NCI-H2029 treated with DMSO at 0.1 percent for 48 hours (cell line): ENCODE measurements at regions not wholly inside any gene's neighbourhood (a gene's known extent, or its start where the extent isn't known, plus 50 kb on each side); places are given as distances from the start of the nearest gene placed in this dataset.

Source experiments
- DNase-seq: peaks from one replicate; lab custom pipeline; 2025; lab: John Stamatoyannopoulos, UW

- DNase-seq, result peak; percentile 50
Measured at GRCh38 chr9:109830545-109830944, 50.5 kb downstream of the PALM2AKAP2 start.

DNA sequence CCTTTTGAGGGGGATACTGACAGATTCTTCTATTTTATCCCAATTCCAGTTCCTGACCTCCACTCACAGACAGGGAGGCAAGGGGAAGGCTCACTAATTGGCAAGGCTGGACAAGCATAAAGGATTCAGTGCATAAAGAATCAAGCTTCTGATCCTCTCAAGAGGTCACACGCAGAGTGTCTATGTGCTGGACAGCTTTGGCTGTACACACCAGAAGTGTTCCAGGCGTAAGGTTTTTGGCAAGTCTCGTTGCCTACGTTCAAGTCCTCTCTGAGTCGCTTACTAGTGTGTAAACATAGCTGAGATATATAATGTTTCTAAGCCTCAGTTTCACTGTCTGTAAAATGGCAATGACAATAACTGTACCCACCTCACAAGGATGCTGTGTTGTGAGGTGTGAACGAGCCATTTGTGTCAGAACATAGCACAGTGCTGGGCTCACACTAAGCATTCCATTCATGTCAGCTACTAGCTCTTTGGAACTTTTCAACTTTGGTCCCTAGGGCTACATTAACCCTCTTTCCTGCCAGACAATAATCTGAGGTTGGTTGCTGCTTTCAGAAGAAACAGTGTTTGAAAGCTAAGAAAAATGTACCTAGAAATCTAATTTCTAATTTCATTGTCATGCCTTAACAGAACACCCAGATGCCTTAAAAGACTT lies 52.1 kb downstream of the PALM2AKAP2 start:
- no peak for DNase-seq

DNA sequence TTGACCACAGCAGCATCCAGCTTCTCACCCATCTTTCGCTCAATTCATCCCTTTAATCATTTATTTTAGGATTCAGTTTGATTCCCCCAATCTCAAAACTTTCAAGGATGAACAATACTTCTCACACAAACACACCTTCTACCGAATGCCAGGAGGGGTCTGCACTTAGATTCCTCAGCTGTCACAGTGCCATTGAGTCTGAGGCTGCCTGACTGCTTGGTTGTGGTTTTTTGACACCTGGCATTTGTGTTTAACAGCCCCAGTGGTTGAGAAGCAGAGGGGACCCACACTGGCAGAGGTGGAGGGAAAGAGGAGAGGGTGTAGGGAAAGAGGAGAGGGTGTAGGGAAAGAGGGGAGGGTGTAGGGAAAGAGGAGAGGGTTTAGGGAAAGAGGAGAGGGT lies 54.9 kb downstream of the PALM2AKAP2 start:
- no peak for DNase-seq

DNA sequence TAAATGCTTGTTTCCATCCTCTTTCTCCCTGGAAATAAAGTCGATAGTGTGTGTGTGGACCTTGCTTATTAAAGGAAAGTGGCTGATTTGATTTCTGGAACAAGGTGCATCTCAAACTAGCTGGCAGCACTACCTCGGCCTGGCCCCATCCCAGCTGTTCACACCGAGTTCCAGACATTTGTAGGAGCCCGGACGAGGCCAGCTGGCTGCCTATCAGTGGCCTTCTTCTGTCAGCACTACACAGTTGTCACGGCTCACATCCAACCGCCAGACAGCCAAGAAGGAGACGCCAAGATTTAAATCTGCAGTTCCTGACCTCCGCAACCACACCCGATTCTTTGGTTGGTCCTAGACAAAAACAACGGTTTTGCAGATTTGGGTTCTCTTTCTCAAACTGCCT lies 63.6 kb downstream of the PALM2AKAP2 start:
- DNase-seq, result no peak

GRCh38 chr9:109845226-109845625 lies 65.2 kb downstream of the PALM2AKAP2 start:
- no peak for DNase-seq

DNA sequence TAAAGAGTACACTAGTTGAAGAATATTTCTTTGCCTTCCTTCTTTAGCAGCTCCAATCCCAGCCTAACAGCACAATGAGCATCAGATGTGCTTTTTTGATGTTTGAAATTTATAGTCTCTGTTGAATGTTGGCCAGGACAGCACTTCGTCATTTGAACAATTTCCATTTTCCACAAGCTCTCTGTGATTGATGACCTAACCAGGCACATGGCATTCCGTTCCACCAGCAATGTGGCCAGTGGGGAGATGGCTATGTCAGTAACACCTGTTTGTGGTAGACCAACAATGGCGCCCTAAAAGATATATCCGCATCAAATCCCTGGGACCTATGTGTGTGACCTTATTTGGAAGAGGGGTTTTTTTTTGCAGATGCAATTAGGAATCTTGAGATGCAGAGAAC lies 66.8 kb downstream of the PALM2AKAP2 start:
- no peak for DNase-seq

GRCh38 chr9:109852556-109852955 lies 72.6 kb downstream of the PALM2AKAP2 start:
- no peak for DNase-seq

DNA sequence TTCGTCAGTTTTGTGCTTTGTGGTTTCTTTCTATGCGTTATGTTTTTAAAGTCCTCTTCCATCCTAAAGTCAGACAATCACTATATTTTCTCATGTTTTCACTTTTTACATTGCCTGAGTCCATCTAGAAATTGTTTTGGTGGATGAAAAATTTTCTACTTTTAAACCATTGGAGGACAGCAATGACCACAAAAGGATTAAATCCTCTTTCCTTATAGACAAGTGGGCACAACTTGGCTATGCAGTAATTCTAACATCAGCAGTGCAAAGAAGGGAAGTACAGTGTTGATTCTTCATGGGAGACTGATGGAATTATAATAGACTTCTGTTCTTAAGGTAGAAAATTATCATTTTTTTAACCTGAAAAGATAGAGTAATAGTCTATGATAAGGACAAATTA lies 75.5 kb downstream of the PALM2AKAP2 start:
- no peak for DNase-seq

GRCh38 chr9:109856785-109857184 lies 76.8 kb downstream of the PALM2AKAP2 start:
- DNase-seq, result no peak

GRCh38 chr9:109857336-109857735 lies 77.3 kb downstream of the PALM2AKAP2 start:
- DNase-seq, result no peak

- DNase-seq, result no peak
Measured at GRCh38 chr9:109859447-109859846, 79.4 kb downstream of the PALM2AKAP2 start.

DNA sequence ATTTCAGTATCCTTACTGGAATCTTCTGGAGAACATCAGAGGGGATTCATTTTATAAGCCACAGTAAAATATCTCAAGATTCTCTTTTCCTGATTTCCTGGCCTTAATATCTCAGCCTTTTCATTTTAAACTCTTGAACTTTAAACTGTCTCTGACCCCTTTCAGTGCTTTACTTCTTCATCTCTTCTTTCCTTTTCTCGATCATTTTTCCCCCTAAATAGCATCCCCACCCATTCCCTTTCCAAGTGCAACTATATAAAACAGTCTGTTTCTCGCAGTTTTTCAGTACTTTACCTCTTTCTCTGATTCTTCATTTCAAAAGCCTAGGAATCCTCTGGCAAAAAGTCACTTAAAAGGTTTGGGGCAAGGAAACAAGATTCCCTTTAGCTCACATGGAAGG lies 80.5 kb downstream of the PALM2AKAP2 start:
- DNase-seq, result no peak

GRCh38 chr9:109861499-109861898 lies 81.5 kb downstream of the PALM2AKAP2 start:
- no peak for DNase-seq

- DNase-seq, result no peak
Measured at GRCh38 chr9:109861918-109862317, 81.9 kb downstream of the PALM2AKAP2 start.

DNA sequence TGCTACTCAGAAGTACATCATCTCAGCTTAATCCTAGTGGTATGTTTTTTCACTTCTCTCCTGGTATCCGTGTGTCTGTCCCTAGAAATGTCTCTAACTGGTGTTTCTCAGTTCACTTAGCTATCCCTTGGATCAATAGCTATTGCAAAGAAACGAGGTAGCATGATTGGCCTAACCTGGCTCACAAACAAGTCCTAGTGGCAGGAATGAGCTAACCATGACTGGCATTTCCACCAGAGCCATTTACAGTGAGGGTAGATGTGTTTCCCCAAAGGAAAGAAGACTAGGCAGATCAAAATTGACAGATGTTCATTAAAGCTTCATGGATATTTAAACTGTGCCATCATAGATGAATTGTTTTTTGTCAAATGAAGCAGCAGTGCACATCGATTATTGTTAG lies 82.5 kb downstream of the PALM2AKAP2 start:
- no peak for DNase-seq

GRCh38 chr9:109863961-109864360 lies 84.0 kb downstream of the PALM2AKAP2 start:
- DNase-seq, result no peak

- DNase-seq, result no peak
Measured at GRCh38 chr9:109865521-109865920, 85.5 kb downstream of the PALM2AKAP2 start.

GRCh38 chr9:109868207-109868606 lies 88.2 kb downstream of the PALM2AKAP2 start:
- no peak for DNase-seq

- no peak for DNase-seq
Measured at GRCh38 chr9:109868722-109869121, 88.7 kb downstream of the PALM2AKAP2 start.

GRCh38 chr9:109870365-109870764 lies 90.4 kb downstream of the PALM2AKAP2 start:
- no peak for DNase-seq

DNA sequence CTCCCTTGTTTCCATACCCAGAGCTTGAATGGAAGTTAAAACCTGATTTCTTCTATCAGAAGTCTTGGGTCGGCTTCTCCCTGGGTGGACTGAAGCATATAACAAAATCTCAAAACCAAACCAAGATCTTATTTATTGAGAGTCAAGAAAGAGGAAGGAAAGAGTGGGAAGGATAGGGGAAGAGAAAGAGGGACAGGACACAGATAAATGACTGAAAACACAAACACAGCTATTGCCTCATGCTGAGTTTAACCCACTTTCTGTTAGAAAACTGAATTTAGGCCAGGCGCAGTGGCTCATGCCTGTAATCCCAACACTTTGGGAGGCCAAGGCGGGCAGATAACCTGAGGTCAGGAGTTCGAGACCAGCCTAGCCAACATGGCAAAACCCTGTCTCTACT lies 92.9 kb downstream of the PALM2AKAP2 start:
- DNase-seq, result no peak

- DNase-seq, result no peak
Measured at GRCh38 chr9:109875495-109876129, 95.6 kb downstream of the PALM2AKAP2 start.

DNA sequence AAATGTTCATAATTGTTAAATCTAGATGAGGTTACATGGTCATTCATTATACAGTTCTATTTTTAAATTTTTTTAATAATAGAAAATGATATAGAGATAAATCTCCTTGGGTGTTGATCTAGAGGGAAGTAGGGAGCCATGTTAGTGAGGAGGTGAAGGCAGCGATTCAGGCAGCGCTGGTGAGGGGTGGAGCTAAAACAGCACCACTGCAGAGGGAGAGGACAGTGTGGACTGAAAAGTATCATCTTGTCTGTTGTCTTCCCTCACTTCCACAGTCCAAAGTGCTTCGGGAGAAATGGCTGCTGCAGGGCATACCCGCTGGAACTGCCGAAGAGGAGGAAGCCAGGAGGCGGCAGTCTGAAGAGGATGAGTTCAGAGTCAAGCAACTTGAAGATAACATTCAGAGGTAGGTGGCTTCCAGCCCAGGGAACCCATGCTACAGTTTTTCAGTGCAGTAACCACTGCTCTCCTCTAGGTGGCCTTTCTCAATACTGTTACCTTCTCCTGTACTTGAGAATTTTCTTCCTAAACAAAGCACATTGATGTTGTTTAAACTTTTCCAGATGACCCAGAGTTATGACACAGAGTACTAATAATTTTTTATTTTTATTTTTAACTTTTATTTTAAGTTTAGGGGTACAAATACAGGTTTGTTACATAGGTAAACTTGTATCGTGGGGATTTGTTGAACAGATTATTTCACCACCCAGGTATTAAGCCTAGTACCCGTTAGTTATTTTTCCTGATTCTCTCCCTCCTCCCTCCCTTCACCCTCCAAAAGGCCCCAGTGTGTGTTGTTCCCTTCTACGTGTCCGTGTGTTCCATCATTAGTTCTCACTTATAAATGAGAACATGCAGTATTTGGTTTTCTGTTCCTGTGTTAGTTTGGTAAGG lies 100.5 kb downstream of the PALM2AKAP2 start:
- no peak for DNase-seq
